Muscle of leg (tissue), 3 donors: ENCODE measurements at regions not wholly inside any gene's neighbourhood (a gene's known extent, or its start where the extent isn't known, plus 50 kb on each side); places are given as distances from the start of the nearest gene placed in this dataset.
A peak's percentile ranks its signal among the peaks of the same experiment; 100 is the strongest.

ENCODE experiments used
- DNase-seq: peaks from one replicate; pipeline ENCODE4 v3.0.0; 2013
- H3K27ac ChIP-seq: one replicate; pipeline ENCODE4 v1.5.1; 2013; ENCODE audit warnings: mild to moderate bottlenecking, low read length, control low read depth
- H3K27me3 ChIP-seq: one replicate; pipeline ENCODE4 v1.6.1; 2013; ENCODE audit warnings: low read length; ENCODE audit not compliant: control insufficient read depth, insufficient read depth
- H3K36me3 ChIP-seq: one replicate; pipeline ENCODE4 v1.6.1; 2013; ENCODE audit warnings: low read length; ENCODE audit not compliant: control insufficient read depth, insufficient read depth
- H3K4me1 ChIP-seq: one replicate; pipeline ENCODE4 v1.6.1; 2013; ENCODE audit warnings: low read length; ENCODE audit not compliant: control insufficient read depth, insufficient read depth
- H3K4me3 ChIP-seq: one replicate; pipeline ENCODE4 v1.5.1; 2013; ENCODE audit warnings: low read length, control low read depth
- H3K9me3 ChIP-seq: replicated peaks from 2 replicates; pipeline ENCODE4 v1.6.1; 2013; ENCODE audit warnings: low read depth, low read length; ENCODE audit not compliant: control insufficient read depth
- WGBS: methylation state at CpG from one replicate; pipeline ENCODE4 v1.1.5; 2013; ENCODE audit warnings: missing lambda C conversion rate; ENCODE audit not compliant: insufficient coverage; 5-methylcytosine and 5-hydroxymethylcytosine counted together

- no peaks in the 10 kb centered on the region for H3K9me3 ChIP-seq
- no peak for DNase-seq
- H3K4me1 ChIP-seq, result peaks cover 10% of the 10 kb centered on the region
- WGBS, result 100% methylated on average over 1 of the region's 4 CpGs
- no peaks in the 10 kb centered on the region for H3K36me3 ChIP-seq
- H3K27me3 ChIP-seq, result no peaks in the 10 kb centered on the region
- no peak overlapping the region for H3K4me3 ChIP-seq
- no peak overlapping the region for H3K27ac ChIP-seq
Measured at GRCh38 chr12:107998863-107999262, 130.2 kb upstream of the WSCD2 start.

DNA sequence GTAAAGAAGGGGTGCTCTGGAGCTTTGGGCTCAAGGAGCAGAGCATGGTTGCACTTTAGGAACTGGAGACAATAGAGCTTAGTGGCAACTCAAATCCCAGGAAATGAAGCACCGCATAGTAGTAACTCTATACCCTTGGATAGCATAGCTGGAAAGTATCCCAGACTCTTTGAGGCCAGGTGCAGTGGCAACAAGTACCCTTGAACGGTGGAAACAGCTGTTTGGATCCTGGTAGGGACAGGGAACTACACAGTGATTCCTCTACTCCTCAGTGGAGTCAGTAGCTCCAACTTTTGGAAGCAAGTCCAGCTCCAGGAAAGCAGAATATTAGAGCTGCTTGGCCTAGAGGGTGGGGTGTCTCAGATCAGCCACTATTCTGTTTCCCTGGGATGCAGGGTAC lies 129.0 kb upstream of the WSCD2 start:
- H3K36me3 ChIP-seq, result no peaks in the 10 kb centered on the region
- no peaks in the 10 kb centered on the region for H3K27me3 ChIP-seq
- H3K4me1 ChIP-seq, result peaks cover 10% of the 10 kb centered on the region
- WGBS, result 67% methylated on average over 1 of the region's 2 CpGs
- H3K27ac ChIP-seq, result no peak overlapping the region
- peak; percentile 10 for DNase-seq
- H3K4me3 ChIP-seq, result no peak overlapping the region
- H3K9me3 ChIP-seq, result no peaks in the 10 kb centered on the region

GRCh38 chr12:108004319-108004718 lies 124.8 kb upstream of the WSCD2 start:
- Histone ChIP-seq H3K4me1 (peaks cover 10% of the 10 kb centered on the region), H3K27ac (no peak overlapping the region), H3K36me3 (no peaks in the 10 kb centered on the region), H3K27me3 (no peaks in the 10 kb centered on the region), H3K4me3 (no peak overlapping the region), H3K9me3 (no peaks in the 10 kb centered on the region)
- DNase-seq, result peak; percentile 41
- WGBS, result no CpG with 5 or more reads among the region's 1 CpG

- Histone ChIP-seq H3K9me3 (no peaks in the 10 kb centered on the region), H3K4me3 (no peak overlapping the region), H3K4me1 (no peaks in the 10 kb centered on the region), H3K36me3 (no peaks in the 10 kb centered on the region), H3K27me3 (no peaks in the 10 kb centered on the region), H3K27ac (no peak overlapping the region)
- DNase-seq, result no peak
- no CpG with 5 or more reads among the region's 2 CpGs for WGBS
Measured at GRCh38 chr12:108008163-108008905, 120.8 kb upstream of the WSCD2 start.

GRCh38 chr12:108009442-108010070 lies 119.5 kb upstream of the WSCD2 start:
- H3K4me1 ChIP-seq, result no peaks in the 10 kb centered on the region
- 48% methylated on average over 2 of the region's 4 CpGs for WGBS
- H3K36me3 ChIP-seq, result no peaks in the 10 kb centered on the region

DNA sequence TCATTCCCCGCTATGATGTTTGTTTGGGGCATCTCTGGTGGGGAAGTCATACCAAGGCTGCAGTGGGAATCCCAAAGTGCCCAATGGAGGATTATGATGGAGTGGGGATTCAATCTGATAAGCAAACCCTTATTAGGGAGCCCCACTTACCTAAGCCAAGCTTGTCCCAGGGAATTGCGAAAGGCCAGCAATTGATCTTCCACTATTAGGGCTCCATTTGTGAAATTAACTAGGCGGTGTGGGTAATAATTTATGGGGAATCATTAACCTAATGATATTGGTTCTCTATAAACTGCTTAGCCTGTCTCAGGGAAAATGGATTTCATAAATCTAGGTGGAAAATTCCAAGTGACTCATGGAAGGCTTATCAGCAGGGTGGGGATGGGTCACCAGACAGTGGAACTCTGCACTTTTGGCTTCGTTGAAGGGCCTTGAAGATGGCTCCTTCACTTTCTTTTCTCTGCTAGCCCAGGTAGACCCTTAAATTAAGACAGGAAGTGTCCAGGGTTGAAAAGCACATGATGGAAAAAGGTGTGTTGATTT lies 113.0 kb upstream of the WSCD2 start:
- 33% methylated on average over 1 of the region's 4 CpGs for WGBS
- no peak overlapping the region for H3K27ac ChIP-seq
- H3K36me3 ChIP-seq, result no peaks in the 10 kb centered on the region
- no peaks in the 10 kb centered on the region for H3K9me3 ChIP-seq
- no peak for DNase-seq
- H3K27me3 ChIP-seq, result no peaks in the 10 kb centered on the region
- H3K4me3 ChIP-seq, result no peak overlapping the region
- no peaks in the 10 kb centered on the region for H3K4me1 ChIP-seq

More at GRCh38 chr12:108009442-108010070, 119.5 kb upstream of the WSCD2 start:
- H3K4me3 ChIP-seq, result no peak overlapping the region
- no peaks in the 10 kb centered on the region for H3K27me3 ChIP-seq
- no peak overlapping the region for H3K27ac ChIP-seq
- no peaks in the 10 kb centered on the region for H3K9me3 ChIP-seq
- DNase-seq, result no peak

DNA sequence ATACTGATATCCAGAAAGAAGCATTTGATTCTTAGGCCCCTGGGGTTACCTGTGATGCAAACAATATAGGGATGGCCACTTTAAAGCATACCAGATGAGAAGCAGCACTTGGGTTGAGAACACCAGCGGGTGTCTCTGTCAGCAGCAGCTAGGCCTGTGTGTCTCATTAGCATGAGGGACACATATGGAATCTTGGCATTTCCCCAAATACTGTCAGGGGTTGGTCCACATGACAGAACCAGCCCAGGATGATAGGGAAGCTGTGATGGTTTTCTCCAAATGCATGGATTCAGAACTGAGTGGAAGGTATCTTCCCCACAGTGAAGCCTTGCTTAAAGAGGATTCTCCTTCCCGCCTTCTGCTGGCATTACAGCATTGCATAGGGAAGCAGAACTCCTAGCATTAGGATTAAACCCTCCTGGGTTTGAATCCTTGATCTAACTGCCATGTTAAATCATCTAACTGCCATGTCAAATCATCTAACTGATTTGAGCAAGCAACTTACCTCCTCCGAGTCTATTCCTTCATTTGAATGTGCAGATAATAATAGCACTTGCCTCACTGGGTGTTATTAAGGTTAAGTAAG lies 111.5 kb upstream of the WSCD2 start:
- Histone ChIP-seq H3K4me1 (no peaks in the 10 kb centered on the region), H3K9me3 (no peaks in the 10 kb centered on the region), H3K27me3 (no peaks in the 10 kb centered on the region), H3K36me3 (no peaks in the 10 kb centered on the region), H3K27ac (no peak overlapping the region), H3K4me3 (no peak overlapping the region)
- no peak for DNase-seq
- WGBS, result 47% methylated on average over 2 of the region's 3 CpGs

GRCh38 chr12:108019862-108020261 lies 109.2 kb upstream of the WSCD2 start:
- no peak for DNase-seq
- no peak overlapping the region for H3K27ac ChIP-seq
- no peaks in the 10 kb centered on the region for H3K4me1 ChIP-seq
- no peaks in the 10 kb centered on the region for H3K27me3 ChIP-seq
- no peaks in the 10 kb centered on the region for H3K36me3 ChIP-seq
- H3K9me3 ChIP-seq, result no peaks in the 10 kb centered on the region
- no peak overlapping the region for H3K4me3 ChIP-seq
- 86% methylated on average over 1 of the region's 2 CpGs for WGBS

DNA sequence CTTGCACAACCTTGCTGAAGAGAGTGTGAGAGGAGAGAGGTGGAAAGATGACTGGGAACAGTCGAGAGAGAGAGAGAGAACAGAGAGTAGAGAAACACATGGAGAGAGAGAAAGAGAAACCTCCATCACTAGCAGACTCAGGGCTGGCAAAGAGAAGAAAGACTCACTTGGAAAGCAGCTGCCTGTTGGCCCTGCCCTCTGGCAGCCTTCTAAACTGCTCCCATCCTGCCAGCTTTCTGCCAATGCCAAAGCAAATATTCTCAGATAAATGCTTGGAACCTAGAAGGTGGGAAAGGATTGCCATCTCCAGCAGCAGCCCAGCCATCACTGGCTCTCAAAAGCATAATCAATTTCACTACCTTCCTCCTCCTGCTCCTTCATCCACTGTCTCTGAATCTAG lies 107.9 kb upstream of the WSCD2 start:
- Histone ChIP-seq H3K4me3 (no peak overlapping the region), H3K36me3 (no peaks in the 10 kb centered on the region), H3K27ac (no peak overlapping the region), H3K4me1 (no peaks in the 10 kb centered on the region), H3K9me3 (no peaks in the 10 kb centered on the region), H3K27me3 (no peaks in the 10 kb centered on the region)
- no peak for DNase-seq
- no CpG with 5 or more reads among the region's 1 CpG for WGBS

DNA sequence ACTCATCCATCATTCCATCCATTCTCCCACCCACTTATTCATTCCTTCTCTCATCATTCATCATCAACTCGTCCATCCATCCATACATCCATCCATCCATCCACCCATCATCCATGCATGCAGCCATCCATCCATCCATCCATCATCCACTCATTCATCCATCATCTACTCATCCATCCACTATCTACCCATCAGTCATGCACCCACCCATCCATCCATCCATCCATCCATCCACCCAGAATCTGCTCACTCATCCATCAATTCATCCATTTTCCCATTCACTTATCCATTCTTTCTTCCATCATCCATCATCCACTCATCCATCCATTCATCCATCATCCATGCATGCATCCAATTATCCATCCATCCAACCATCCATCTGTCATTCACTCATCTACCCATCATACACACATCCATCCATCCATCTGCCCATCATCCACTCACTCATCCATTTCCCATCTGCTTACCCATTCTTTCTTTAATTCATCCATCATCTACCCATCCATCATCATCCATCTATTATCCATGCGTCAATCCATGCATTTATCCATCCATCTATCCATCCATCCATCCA lies 107.1 kb upstream of the WSCD2 start:
- Histone ChIP-seq H3K4me3 (no peak overlapping the region), H3K27ac (no peak overlapping the region), H3K36me3 (no peaks in the 10 kb centered on the region), H3K27me3 (no peaks in the 10 kb centered on the region), H3K4me1 (no peaks in the 10 kb centered on the region), H3K9me3 (no peaks in the 10 kb centered on the region)
- 35% methylated on average over 1 of the region's 2 CpGs for WGBS
- no peak for DNase-seq
